Adrenal gland (tissue), 9 donors: ENCODE measurements at regions not wholly inside any gene's neighbourhood (a gene's known extent, or its start where the extent isn't known, plus 50 kb on each side); places are given as distances from the start of the nearest gene placed in this dataset.

Experiments
- DNase-seq, 7 donors: peaks; one replicate each; pipeline ENCODE4 v3.0.0-alpha.2; 2019 to 2020
- H3K27ac ChIP-seq, 5 donors: fragments of 200-600 bp; sonication (generic) in 4 of 5; 1 replicate in 3 of 5; 2 replicates in 2 of 5; pipeline versions ENCODE4 v1.5.1 to v1.8.0; 2016 to 2020; ENCODE audit warnings: mild to moderate bottlenecking in 1 of 5
- H3K27me3 ChIP-seq: fragments of 200-600 bp; 2 replicates; pipeline ENCODE4 v1.8.0; 2021
- H3K36me3 ChIP-seq, 2 donors: fragments of 200-600 bp; replicated peaks in 1 of 2; 1 replicate in 1 of 2; 2 replicates in 1 of 2; pipeline versions ENCODE4 v1.5.1 to v1.8.0; 2018 to 2022
- H3K4me1 ChIP-seq, 2 donors: fragments of 200-600 bp; replicated peaks in 1 of 2; 1 replicate in 1 of 2; 2 replicates in 1 of 2; pipeline versions ENCODE4 v1.5.1 to v1.8.0; 2018 to 2021
- H3K4me3 ChIP-seq, 4 donors: fragments of 200-600 bp; sonication (generic) in 3 of 4; one replicate each; pipeline ENCODE4 v1.5.1; 2016 to 2018
- H3K9me3 ChIP-seq, 3 donors: fragments of 200-600 bp; sonication (generic) in 1 of 3; replicated peaks in 1 of 3; 1 replicate in 2 of 3; 2 replicates in 1 of 3; pipeline versions ENCODE4 v1.5.1 to v1.8.0; 2016 to 2021
- CTCF ChIP-seq, 6 experiments: fragments of 450-650 bp in 4 of 6; fragments of 200-600 bp in 2 of 6; sonication (generic) in 1 of 6; IDR thresholded peaks; 1 replicate in 5 of 6; 2 replicates in 1 of 6; pipeline versions ENCODE4 v1.5.1 to v1.8.0; 2016 to 2021; ENCODE audit warnings: antibody characterized with exemption in 6 of 6, mild to moderate bottlenecking in 2 of 6, moderate library complexity in 1 of 6
- POLR2A ChIP-seq, 2 donors: fragments of 450-650 bp; IDR thresholded peaks; one replicate each; pipeline ENCODE4 v1.6.1; 2017; ENCODE audit warnings: antibody characterized with exemption in 2 of 2, mild to moderate bottlenecking in 2 of 2, moderate library complexity in 1 of 2
- WGBS, 4 donors: extraction: QIAGEN DNeasy Blood & Tissue Kit in 2 of 4; methylation state at CpG; one replicate each; pipeline versions ENCODE4 v1.1.5 to v1.1.7; 2013 to 2017; 5-methylcytosine and 5-hydroxymethylcytosine counted together
- intact Hi-C, 2 donors: fragments of 100-400 bp; cut with DNase I; formaldehyde crosslinking; loops; one replicate each; pipeline versions ENCODE4 v1.14.1 to v1.15.0; 2022 to 2023
- microRNA-seq, 3 donors: library from miRNA; unstranded; fragments of <30 nt; microRNA quantifications; one replicate each; pipeline ENCODE4, GENCODE V29; 2017 to 2020
- small RNA-seq, 2 donors: library from RNA; depleted of rRNA; stranded (forward); fragments of <200 nt; gene quantifications; one replicate each; pipeline ENCODE3, GENCODE V24; 2016
- donor health status: healthy with polysubstance abuse.
- donor health status: Bipolar disorder and iron deficiency.
- donor health status: DM: yes; HTN: yes; CAD: no.
- donor health status: DM: no; HTN: no; CAD: no.
- donor health status: DM: no; HTN: no; CAD: no.

GRCh38 chrX:108833993-108834392 is 97.6 kb upstream of the IRS4 start:
- H3K4me3 ChIP-seq, result no peak overlapping the region
- no peaks in the 10 kb centered on the region for H3K36me3 ChIP-seq
- intact Hi-C loops, result no loop called here
- no peaks in the 10 kb centered on the region for H3K9me3 ChIP-seq
- WGBS, 4 donors, result 77 to 89% (median 88%) methylated on average over 4 of the region's 4 CpGs
- H3K27me3 ChIP-seq, result no peaks in the 10 kb centered on the region
- DNase-seq, result no peak
- H3K4me1 ChIP-seq, result no peaks in the 10 kb centered on the region
- no peak overlapping the region for H3K27ac ChIP-seq
- TF ChIP-seq CTCF (IDR thresholded peaks at IDR 0.05) (no peak), POLR2A (IDR thresholded peaks at IDR 0.05) (no peak)

GRCh38 chrX:108811891-108812290 is 75.5 kb upstream of the IRS4 start:
- Histone ChIP-seq H3K27ac (no peak overlapping the region), H3K9me3 (no peaks in the 10 kb centered on the region), H3K4me1 (no peaks in the 10 kb centered on the region), H3K4me3 (no peak overlapping the region), H3K27me3 (no peaks in the 10 kb centered on the region), H3K36me3 (no peaks in the 10 kb centered on the region)
- TF ChIP-seq POLR2A (IDR thresholded peaks at IDR 0.05) (no peak), CTCF (IDR thresholded peaks at IDR 0.05) (no peak)
- no peak for DNase-seq
- intact Hi-C loops, result no loop called here

GRCh38 chrX:108795240-108795639 is 58.9 kb upstream of the IRS4 start:
- 79 to 98% (median 93%) methylated on average over 2 to 3 of the region's 3 CpGs for WGBS, 4 donors

More at GRCh38 chrX:108795240-108795639, 58.9 kb upstream of the IRS4 start:
- intact Hi-C loops, result no loop called here
- no peak overlapping the region for H3K27ac ChIP-seq
- no peak for TF ChIP-seq CTCF (IDR thresholded peaks at IDR 0.05)
- TF ChIP-seq POLR2A (IDR thresholded peaks at IDR 0.05), result no peak
- no peak for DNase-seq
- no peak overlapping the region for H3K4me3 ChIP-seq
- no peaks in the 10 kb centered on the region for H3K36me3 ChIP-seq
- no peaks in the 10 kb centered on the region for H3K27me3 ChIP-seq
- no peaks in the 10 kb centered on the region for H3K4me1 ChIP-seq
- no peaks in the 10 kb centered on the region for H3K9me3 ChIP-seq

Small RNAs in the stretch of these regions (microRNA-seq; reads per million reads assigned to microRNA genes)
- gene MIR6087, result 1.9 to 7.4 (median 2.7) reads per million in 3 donors

Small RNAs in the stretch of these regions (small RNA-seq; reads per million reads assigned to genes)
- gene MIR6087, result 1.3 to 2.5 reads per million in 2 donors
- 0 reads per million in 2 donors for gene RNU6-309P
